NCI-H2227 treated with DMSO at 0.1 percent for 48 hours (cell line): ENCODE measurements at regions not wholly inside any gene's neighbourhood (a gene's known extent, or its start where the extent isn't known, plus 50 kb on each side); places are given as distances from the start of the nearest gene placed in this dataset.

Source experiments
- DNase-seq: peaks from one replicate; lab custom pipeline; 2025; lab: John Stamatoyannopoulos, UW

DNA sequence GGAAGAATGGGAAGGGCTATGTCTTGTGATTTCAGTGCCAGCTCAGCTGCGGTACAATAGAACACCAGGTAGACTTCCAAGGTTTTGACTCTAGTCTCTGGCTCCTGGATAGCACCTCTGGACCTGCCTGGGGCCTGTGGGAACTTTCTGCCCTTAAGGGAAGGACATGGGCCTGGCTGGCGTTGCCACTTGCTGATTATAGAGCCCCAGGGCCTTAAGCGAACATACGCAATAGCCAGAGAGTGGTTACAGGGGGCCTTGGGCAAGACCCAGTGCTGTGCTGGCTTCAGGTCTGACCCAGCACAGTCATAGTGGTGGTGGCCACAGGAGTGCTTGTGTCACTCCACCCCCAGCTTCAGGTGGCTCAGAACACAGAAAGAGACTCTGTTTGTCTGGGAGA lies 131.1 kb upstream of the COL21A1 start:
- no peak for DNase-seq

GRCh38 chr6:56377295-56377694 lies 129.9 kb upstream of the COL21A1 start:
- DNase-seq: no peak

DNA sequence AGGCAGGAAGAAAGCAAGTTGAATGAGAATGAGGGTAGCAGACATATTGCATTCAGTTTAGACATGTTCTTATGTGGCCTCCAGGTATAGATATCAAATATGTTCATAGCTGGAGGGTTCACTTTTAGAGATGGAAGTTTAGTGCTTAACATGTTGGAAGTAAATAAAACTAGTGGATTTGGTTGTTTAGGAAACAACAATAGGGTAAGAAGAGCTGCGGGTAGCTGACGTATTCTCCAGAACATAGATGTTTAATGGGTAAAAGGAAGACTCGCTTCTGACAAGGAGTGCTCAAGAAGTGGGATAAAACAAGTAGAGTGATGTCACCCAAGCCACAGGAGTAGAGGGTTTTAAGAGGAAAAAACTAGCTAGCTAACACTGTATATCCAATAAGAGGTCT lies 128.4 kb upstream of the COL21A1 start:
- no peak for DNase-seq

DNA sequence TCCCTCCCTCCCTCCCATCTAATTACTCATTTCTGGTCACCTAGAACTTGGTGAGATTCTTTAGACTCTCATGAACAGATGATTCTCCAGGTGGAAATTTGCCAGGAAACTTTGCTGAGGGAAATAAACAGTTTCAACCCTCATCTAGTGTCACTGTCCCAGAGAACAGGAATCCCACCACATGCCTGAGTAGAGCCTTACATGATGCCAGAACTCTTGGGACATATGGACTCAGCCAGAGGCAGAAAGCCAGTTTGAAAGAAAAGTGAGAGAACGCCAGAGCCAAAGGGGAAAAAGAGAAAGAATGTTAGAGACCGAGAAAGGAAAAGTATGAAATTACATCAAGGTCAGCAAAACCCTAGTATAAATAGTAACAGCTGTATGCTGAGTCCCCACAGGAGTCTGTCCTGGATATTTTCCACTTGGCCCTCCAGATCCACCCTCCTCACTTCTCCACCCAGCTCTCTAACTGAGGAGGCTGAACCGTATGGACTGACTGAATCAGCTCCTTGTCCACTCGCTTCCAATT lies 127.5 kb upstream of the COL21A1 start:
- DNase-seq: no peak

- DNase-seq: no peak
These were observed 125.1 kb upstream of the COL21A1 start for GRCh38 chr6:56372406-56372995.

GRCh38 chr6:56370561-56371211 lies 123.3 kb upstream of the COL21A1 start:
- peak; percentile 47 for DNase-seq

DNA sequence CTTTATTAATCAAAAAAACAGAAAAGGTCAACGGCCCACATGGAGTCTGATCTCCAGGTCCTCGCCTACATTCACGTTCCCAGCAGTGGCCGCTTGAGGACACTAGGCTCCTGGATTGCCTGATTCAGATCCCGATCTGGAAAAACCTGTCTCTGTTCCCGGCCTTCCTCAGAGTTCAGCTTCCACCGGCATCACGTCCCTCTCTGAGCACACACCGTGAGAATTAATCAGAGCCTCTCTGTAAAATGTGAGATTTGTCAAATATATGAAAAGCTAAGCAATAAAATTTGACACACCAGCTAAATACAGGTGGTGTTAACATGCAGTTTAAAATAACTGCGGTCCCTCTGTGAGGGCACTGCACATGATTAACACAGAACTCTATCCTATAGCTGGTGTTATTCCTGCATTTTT lies 122.8 kb upstream of the COL21A1 start:
- DNase-seq: no peak

GRCh38 chr6:56368491-56368890 lies 121.1 kb upstream of the COL21A1 start:
- DNase-seq: no peak

GRCh38 chr6:56366141-56366852 lies 118.9 kb upstream of the COL21A1 start:
- no peak for DNase-seq

- no peak for DNase-seq
These were observed 117.5 kb upstream of the COL21A1 start for GRCh38 chr6:56364827-56365339.

- DNase-seq: no peak
These were observed 117.0 kb upstream of the COL21A1 start for GRCh38 chr6:56364431-56364826.

- DNase-seq: no peak
These were observed 116.5 kb upstream of the COL21A1 start for GRCh38 chr6:56363796-56364430.

DNA sequence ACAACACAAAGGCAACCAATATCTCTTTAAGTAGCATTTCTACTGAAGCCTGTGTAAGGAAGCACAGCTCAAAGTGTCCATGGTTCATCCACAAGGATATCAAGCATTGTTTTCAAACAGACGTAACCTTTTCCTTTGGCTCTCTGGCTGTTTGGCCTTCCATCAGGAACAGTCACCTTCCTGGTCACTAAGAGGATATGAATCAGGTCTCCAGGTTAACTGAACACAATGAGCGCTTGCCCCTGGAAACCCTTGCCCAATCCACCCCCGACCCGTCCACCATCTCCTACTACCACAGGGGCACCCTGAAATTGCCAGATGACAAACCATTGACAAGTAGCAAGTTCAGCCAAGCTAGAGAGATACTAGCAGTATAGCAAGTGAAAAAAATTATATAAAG lies 114.4 kb upstream of the COL21A1 start:
- no peak for DNase-seq

DNA sequence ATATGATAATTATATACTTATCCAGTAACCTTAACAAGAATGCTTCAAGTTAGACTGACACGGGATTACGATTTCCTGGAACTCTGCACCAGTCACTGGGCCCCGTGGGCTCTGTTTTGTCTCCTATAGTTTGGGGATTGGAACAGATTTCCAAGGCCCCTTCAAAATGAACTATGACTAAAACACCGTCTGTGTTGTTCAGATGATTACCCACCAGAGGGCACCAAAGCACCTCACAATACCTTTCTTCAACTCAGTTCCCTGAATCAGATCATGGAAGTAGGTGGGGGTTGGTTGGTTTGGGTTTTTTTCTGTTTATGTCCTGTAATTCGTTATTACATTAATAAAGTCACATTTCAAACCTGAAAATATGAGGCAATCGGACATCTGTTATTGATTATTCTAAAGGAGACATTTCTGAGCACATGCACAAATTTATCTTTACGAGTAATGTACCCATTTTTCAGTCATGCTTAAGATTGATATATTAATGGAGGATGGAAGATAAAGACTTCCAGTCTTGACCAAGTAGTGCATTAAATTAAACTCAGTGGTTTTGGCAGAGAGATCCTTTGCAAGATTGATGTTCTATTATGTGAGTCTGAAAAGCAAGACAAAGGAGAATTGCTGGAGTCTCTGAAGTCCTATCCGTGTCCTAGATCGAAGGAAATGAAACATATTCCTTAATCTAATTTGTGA lies 112.0 kb upstream of the COL21A1 start:
- DNase-seq: peak; percentile 67

DNA sequence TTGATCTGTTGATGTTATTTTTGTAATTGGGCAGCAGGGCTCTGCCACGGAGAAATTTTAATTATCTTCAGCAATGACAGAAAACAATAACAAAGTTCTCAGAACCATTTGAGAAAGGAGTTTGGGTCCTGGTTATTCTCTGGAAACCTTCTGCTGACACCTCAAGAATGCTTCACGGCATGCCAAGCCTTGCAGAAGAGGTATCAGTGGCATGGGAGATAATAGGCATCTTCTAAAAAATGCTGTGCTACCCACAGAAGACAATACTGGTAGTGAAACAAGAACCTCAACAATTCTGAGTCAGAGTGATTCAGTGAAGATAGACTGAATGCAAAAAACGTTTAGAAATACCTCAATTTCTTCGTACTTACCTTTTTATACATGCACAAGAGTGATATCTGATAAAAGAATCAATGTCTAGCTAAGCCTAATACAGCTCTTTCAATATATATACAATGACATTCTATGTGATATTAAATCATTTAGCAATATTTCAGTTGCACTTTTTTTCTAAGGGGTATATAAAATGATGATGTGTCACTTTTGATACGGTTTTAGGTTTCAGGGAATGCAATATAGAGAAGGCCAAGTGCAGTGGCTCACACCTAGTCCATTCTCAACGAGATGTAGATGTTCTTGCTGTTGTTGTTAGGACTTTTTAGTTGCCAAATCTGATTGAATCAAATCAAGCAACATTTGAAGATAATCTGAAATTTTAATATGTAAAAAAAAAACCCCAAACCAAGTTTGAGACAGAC lies 110.4 kb upstream of the COL21A1 start:
- DNase-seq: no peak

DNA sequence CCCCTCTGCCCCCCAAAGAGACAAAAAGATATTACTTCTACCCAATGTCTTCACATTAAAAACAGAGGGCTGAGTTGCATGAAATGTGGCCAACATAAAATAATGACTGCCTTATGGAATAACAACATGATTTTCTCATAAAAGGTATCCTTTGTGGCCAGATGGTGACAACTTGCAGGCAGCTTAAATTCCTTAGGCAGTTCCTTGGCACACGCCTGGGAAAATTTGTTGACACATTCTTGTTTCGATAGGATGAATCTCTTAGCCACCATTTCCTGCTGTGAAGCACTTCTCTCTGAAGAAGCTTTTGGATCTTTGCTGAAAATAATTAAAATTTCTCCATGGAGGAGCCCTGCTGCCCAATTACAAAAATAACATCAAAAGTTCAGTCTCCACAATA lies 109.0 kb upstream of the COL21A1 start:
- DNase-seq: no peak

GRCh38 chr6:56353860-56354259 lies 106.5 kb upstream of the COL21A1 start:
- DNase-seq: no peak

- DNase-seq: no peak
These were observed 103.4 kb upstream of the COL21A1 start for GRCh38 chr6:56350628-56351260.

DNA sequence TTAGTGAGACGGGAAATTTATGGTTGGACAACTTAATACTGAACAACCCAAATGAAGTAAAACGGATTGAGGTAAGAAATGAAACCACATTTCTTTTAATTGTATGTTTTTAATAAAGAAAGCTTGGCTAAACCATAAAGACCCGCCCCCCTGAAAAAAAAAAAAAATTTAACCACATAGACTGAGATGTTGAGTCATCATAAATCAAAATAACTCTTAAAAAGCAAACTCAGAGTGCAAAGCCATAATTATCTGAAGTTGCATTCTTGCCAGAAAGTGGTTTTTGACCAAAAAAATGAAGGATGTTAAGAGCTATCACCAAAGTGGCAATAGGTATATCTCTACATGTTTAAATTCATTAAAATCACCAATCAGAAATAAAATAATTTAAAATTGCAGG lies 101.8 kb upstream of the COL21A1 start:
- no peak for DNase-seq

DNA sequence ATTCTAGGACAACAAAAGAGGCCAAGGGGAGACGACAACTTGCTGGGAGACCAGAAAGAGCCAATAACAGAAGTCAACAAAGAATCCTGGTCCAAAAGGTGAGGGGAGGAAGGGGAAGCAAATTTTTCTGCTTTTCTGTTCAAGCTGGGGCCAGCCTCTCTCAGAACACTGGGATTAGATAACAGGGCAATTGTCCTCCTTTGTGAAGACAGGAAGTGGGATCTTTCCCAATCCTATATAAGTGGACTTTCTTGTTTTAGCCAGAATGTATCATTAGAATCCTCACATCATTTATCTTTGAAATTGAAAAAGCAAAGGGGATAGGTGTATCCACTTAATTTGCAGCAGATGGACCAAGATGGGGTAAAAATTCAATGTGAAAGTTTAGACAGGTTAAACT lies 101.2 kb upstream of the COL21A1 start:
- no peak for DNase-seq

DNA sequence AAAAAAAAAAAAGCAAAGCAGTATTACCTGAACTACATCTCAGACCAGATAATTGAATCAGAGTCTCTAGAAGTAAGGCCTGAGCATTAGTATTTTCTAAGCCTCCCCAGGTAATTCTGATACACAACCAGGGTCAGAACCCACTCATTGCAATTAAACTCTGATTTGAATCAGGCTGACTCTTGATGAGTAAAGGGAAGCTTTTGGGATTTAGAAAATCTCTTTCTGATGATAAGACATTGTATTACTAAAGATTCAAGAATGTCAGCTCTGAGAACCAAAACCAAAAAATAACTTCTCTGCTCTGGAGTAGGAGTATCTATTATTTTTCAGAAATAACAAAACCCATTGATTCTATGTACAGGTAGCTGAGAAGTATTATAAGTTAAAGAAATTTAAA lies 100.1 kb upstream of the COL21A1 start:
- no peak for DNase-seq
